HEK293 (cell line): ENCODE measurements at regions not wholly inside any gene's neighbourhood (a gene's known extent, or its start where the extent isn't known, plus 50 kb on each side); places are given as distances from the start of the nearest gene placed in this dataset.

Experiments
- CTCF ChIA-PET: fragments of 350-600 bp; formaldehyde crosslinking; extraction: SDS; loops from one replicate; lab custom pipeline; 2021; ENCODE audit warnings: antibody characterized with exemption; lab: Yijun Ruan, JAX
- POLR2A ChIA-PET: fragments of 300-600 bp; formaldehyde crosslinking; extraction: SDS; loops from one replicate; lab custom pipeline; 2020; ENCODE audit warnings: antibody characterized with exemption, inconsistent platforms; lab: Yijun Ruan, JAX
- H3K27ac ChIP-seq: fragments of 200-500 bp; sonication (Bioruptor generic); 2 replicates; pipeline ENCODE4 v1.5.1; 2014; ENCODE audit warnings: low read depth, low read length, control low read depth, inconsistent platforms; ENCODE audit errors: extremely low read depth
- H3K36me3 ChIP-seq, 2 experiments: fragments of 200-500 bp in 1 of 2; sonication (Bioruptor generic) in 1 of 2; 1 replicate in 1 of 2; 2 replicates in 1 of 2; pipeline ENCODE4 v1.5.1; 2014 to 2017; ENCODE audit warnings: inconsistent platforms in 2 of 2, low read length in 2 of 2; ENCODE audit not compliant: control insufficient read depth in 2 of 2, insufficient read depth in 1 of 2
- H3K4me1 ChIP-seq: fragments of 200-500 bp; sonication (Bioruptor generic); 2 replicates; pipeline ENCODE4 v1.5.1; 2014; ENCODE audit warnings: mild to moderate bottlenecking, low read length, inconsistent platforms; ENCODE audit not compliant: control insufficient read depth, insufficient read depth
- H3K4me3 ChIP-seq: 2 replicates; pipeline ENCODE4 v1.5.1; 2011; ENCODE audit warnings: low read depth, mild to moderate bottlenecking, control low read depth, low read length, moderate library complexity
- H3K9me3 ChIP-seq: fragments of 200-500 bp; sonication (Bioruptor generic); 2 replicates; pipeline ENCODE4 v1.5.1; 2014; ENCODE audit warnings: low read depth, low read length, inconsistent platforms; ENCODE audit not compliant: control insufficient read depth, insufficient read depth
- AEBP2 ChIP-seq: fragments of 450-650 bp; formaldehyde crosslinking; IDR thresholded peaks from 2 replicates; pipeline ENCODE4 v1.5.1; 2016; ENCODE audit warnings: missing biosample characterization, missing genetic modification characterization, borderline replicate concordance
- OVOL3 ChIP-seq: fragments of 450-650 bp; formaldehyde crosslinking; IDR thresholded peaks from 2 replicates; pipeline ENCODE4 v1.5.1; 2016; ENCODE audit warnings: missing biosample characterization, missing genetic modification characterization
- PRDM2 ChIP-seq: fragments of 450-650 bp; formaldehyde crosslinking; IDR thresholded peaks from 2 replicates; pipeline ENCODE4 v1.5.1; 2016; ENCODE audit warnings: missing biosample characterization, missing genetic modification characterization, borderline replicate concordance
- SETDB1 ChIP-seq: IDR thresholded peaks from one replicate; pipeline ENCODE4 v1.6.1; 2017; ENCODE audit warnings: mild to moderate bottlenecking, low read length, moderate library complexity, mixed read lengths; ENCODE audit not compliant: insufficient read length
- ZFP69B ChIP-seq: fragments of 450-650 bp; formaldehyde crosslinking; IDR thresholded peaks from 2 replicates; pipeline ENCODE4 v1.5.1; 2016; ENCODE audit warnings: missing biosample characterization, missing genetic modification characterization
- ZNF112 ChIP-seq: fragments of 450-650 bp; formaldehyde crosslinking; IDR thresholded peaks from 2 replicates; pipeline ENCODE4 v1.5.0; 2017; ENCODE audit warnings: missing biosample characterization, missing genetic modification characterization
- ZNF138 ChIP-seq: fragments of 450-650 bp; formaldehyde crosslinking; IDR thresholded peaks from 2 replicates; pipeline ENCODE4 v1.5.1; 2016; ENCODE audit warnings: missing biosample characterization, missing genetic modification characterization, borderline replicate concordance
- ZNF140 ChIP-seq: fragments of 450-650 bp; formaldehyde crosslinking; IDR thresholded peaks from 2 replicates; pipeline ENCODE4 v1.5.1; 2016; ENCODE audit warnings: missing biosample characterization, missing genetic modification characterization
- ZNF155 ChIP-seq: fragments of 450-650 bp; formaldehyde crosslinking; IDR thresholded peaks from 2 replicates; pipeline ENCODE4 v1.5.1; 2016; ENCODE audit warnings: missing biosample characterization, missing genetic modification characterization
- ZNF394 ChIP-seq: fragments of 450-650 bp; formaldehyde crosslinking; IDR thresholded peaks from 2 replicates; pipeline ENCODE4 v1.5.1; 2016; ENCODE audit warnings: missing biosample characterization, missing genetic modification characterization, mild to moderate bottlenecking, moderate library complexity, borderline replicate concordance
- ZNF426 ChIP-seq: fragments of 450-650 bp; formaldehyde crosslinking; IDR thresholded peaks from 2 replicates; pipeline ENCODE4 v1.5.1; 2017; ENCODE audit warnings: missing biosample characterization, missing genetic modification characterization, mild to moderate bottlenecking, inconsistent platforms, moderate library complexity
- ZNF518A ChIP-seq: fragments of 450-650 bp; formaldehyde crosslinking; conservative IDR thresholded peaks from 2 replicates; pipeline ENCODE4 v1.5.1; 2016; ENCODE audit warnings: low read depth, missing biosample characterization, missing genetic modification characterization
- ZNF549 ChIP-seq: fragments of 450-650 bp; IDR thresholded peaks from 2 replicates; pipeline ENCODE4 v1.5.1; 2018; ENCODE audit warnings: missing biosample characterization, missing genetic modification characterization, mild to moderate bottlenecking, inconsistent platforms, moderate library complexity
- ZNF555 ChIP-seq: fragments of 450-650 bp; formaldehyde crosslinking; conservative IDR thresholded peaks from 2 replicates; pipeline ENCODE4 v1.5.1; 2017; ENCODE audit warnings: missing biosample characterization, mild to moderate bottlenecking, missing genetic modification characterization, inconsistent platforms
- ZNF623 ChIP-seq: fragments of 450-650 bp; formaldehyde crosslinking; IDR thresholded peaks from 2 replicates; pipeline ENCODE4 v1.5.1; 2016; ENCODE audit warnings: missing biosample characterization, missing genetic modification characterization
- ZNF707 ChIP-seq: fragments of 450-650 bp; formaldehyde crosslinking; IDR thresholded peaks from 2 replicates; pipeline ENCODE4 v1.5.1; 2016; ENCODE audit warnings: missing biosample characterization, missing genetic modification characterization
- TF ChIP-seq, protein P1 (sequence below): fragments of 450-650 bp; formaldehyde crosslinking; conservative IDR thresholded peaks from 2 replicates; pipeline ENCODE4 v1.5.1; 2016; ENCODE audit warnings: low read depth, missing biosample characterization, missing genetic modification characterization

GRCh38 chr11:36726420-36726819 lies 128.4 kb upstream of the RAG2 start:
- TF ChIP-seq, protein P1, sequence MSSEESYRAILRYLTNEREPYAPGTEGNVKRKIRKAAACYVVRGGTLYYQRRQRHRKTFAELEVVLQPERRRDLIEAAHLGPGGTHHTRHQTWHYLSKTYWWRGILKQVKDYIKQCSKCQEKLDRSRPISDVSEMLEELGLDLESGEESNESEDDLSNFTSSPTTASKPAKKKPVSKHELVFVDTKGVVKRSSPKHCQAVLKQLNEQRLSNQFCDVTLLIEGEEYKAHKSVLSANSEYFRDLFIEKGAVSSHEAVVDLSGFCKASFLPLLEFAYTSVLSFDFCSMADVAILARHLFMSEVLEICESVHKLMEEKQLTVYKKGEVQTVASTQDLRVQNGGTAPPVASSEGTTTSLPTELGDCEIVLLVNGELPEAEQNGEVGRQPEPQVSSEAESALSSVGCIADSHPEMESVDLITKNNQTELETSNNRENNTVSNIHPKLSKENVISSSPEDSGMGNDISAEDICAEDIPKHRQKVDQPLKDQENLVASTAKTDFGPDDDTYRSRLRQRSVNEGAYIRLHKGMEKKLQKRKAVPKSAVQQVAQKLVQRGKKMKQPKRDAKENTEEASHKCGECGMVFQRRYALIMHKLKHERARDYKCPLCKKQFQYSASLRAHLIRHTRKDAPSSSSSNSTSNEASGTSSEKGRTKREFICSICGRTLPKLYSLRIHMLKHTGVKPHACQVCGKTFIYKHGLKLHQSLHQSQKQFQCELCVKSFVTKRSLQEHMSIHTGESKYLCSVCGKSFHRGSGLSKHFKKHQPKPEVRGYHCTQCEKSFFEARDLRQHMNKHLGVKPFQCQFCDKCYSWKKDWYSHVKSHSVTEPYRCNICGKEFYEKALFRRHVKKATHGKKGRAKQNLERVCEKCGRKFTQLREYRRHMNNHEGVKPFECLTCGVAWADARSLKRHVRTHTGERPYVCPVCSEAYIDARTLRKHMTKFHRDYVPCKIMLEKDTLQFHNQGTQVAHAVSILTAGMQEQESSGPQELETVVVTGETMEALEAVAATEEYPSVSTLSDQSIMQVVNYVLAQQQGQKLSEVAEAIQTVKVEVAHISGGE (tag by site-specific recombination) = peak; percentile 52; the same call in 1 of the 2 replicates
- TF ChIP-seq ZNF707 (tag by site-specific recombination) = no peak
- TF ChIP-seq ZNF140 (tag by site-specific recombination) = no peak
- peak; percentile 42 for TF ChIP-seq ZNF426 (tag by site-specific recombination)
- TF ChIP-seq ZNF394 (tag by site-specific recombination) = peak; percentile 38; the same call in 1 of the 2 replicates
- peak; percentile 22; the same call in 1 of the 2 replicates for TF ChIP-seq ZNF555 (tag by site-specific recombination)
- TF ChIP-seq ZNF623 (tag by site-specific recombination) = 0 out of 2 replicates have a peak, but pooled peaks have one; percentile 28
- TF ChIP-seq ZNF518A (tag by site-specific recombination) = peak; percentile 53
- CTCF ChIA-PET = interaction anchor here (2.3 kb wide), 1 partner anchor 21 kb away, joined by 13 read pairs; no protein-coding TSS in a partner anchor
- Histone ChIP-seq H3K27ac (no peak overlapping the region), H3K36me3 (no peaks in the 10 kb centered on the region), H3K9me3 (no peaks in the 10 kb centered on the region), H3K4me1 (no peaks in the 10 kb centered on the region), H3K4me3 (no peak overlapping the region)
- POLR2A ChIA-PET = no interaction called here

GRCh38 chr11:36724742-36725385 lies 126.8 kb upstream of the RAG2 start:
- Histone ChIP-seq H3K9me3 (no peaks in the 10 kb centered on the region), H3K4me3 (no peak overlapping the region), H3K36me3 (no peaks in the 10 kb centered on the region), H3K4me1 (no peaks in the 10 kb centered on the region), H3K27ac (no peak overlapping the region)
- CTCF ChIA-PET = interaction anchor here (0.6 to 1.2 kb wide), 5 partner anchors 16 to 890 kb away, joined by 3 to 11 read pairs (median 4); no protein-coding TSS in a partner anchor
- POLR2A ChIA-PET = no interaction called here
- TF ChIP-seq AEBP2 (tag by site-specific recombination) = no peak
- no peak for TF ChIP-seq ZNF138
- TF ChIP-seq ZFP69B (tag by site-specific recombination) = no peak
- no peak for TF ChIP-seq ZNF155
- TF ChIP-seq OVOL3 = no peak
- TF ChIP-seq PRDM2 = no peak
- TF ChIP-seq SETDB1 = no peak
- no peak for TF ChIP-seq ZNF112 (tag by site-specific recombination)
- no peak for TF ChIP-seq ZNF549 (tag by site-specific recombination)
